ENCODE measurements at regions not wholly inside any gene's neighbourhood (a gene's known extent, or its start where the extent isn't known, plus 50 kb on each side); places are given as distances from the start of the nearest gene placed in this dataset.

DNA sequence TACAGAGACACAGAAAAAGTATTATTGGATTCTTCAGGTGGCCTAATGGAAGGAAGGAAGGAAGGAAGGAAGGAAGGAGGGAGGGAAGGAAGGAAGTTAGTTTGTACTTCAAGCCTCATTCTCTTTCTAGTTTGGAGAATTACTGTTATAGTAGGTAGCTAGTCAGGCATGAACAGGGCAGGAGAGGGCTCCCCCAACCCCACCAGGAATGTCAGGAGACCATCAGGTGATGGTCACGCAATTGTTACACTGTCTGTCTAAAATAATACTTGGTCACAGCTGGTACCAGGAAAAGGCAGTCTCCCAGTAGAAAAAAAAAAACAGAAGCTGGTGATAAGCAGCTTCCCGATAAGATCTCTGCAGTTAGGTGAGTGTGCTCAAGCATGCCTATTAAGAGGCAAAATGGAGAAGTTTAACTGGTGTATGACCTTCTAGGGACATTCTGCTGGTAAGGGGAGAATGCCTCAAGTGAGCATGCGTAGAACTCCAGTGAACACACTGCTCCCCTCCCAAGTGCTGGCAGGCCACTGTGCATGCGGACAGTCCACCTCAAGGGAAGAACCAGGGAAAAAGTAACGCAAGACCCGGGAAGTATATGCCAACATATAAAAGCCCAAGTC lies 358.4 kb upstream of the SOX5 start:
- TF ChIP-seq, protein P1, sequence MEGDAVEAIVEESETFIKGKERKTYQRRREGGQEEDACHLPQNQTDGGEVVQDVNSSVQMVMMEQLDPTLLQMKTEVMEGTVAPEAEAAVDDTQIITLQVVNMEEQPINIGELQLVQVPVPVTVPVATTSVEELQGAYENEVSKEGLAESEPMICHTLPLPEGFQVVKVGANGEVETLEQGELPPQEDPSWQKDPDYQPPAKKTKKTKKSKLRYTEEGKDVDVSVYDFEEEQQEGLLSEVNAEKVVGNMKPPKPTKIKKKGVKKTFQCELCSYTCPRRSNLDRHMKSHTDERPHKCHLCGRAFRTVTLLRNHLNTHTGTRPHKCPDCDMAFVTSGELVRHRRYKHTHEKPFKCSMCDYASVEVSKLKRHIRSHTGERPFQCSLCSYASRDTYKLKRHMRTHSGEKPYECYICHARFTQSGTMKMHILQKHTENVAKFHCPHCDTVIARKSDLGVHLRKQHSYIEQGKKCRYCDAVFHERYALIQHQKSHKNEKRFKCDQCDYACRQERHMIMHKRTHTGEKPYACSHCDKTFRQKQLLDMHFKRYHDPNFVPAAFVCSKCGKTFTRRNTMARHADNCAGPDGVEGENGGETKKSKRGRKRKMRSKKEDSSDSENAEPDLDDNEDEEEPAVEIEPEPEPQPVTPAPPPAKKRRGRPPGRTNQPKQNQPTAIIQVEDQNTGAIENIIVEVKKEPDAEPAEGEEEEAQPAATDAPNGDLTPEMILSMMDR (IDR thresholded peaks at IDR 0.05; ENCODE audit: insufficient read depth, low read length, poor library complexity, severe bottlenecking): no peak
- DNase-seq (ENCODE audit: low read depth): peak; percentile 23

DNA sequence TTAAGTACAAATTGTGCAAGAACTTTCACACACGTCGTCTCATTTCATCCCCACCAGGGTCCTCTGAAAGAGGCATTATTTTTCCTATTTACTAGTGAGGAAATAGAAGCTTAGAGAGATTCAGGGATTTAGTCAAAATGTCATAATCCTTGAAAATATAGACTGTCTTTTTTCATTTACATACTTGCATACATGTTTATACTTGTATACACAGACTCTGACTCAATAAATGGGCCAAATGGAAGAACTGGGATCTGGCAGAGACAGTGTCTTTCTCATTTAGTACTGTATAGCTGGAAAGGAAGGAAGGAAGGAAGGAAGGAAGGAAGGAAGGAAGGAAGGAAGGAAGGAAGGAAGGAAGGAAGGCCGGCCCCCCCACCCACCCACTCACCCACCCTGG lies 357.7 kb upstream of the SOX5 start:
- no peaks in the 10 kb centered on the region for H3K27me3 ChIP-seq (ENCODE audit: control insufficient read depth, insufficient read depth, low read length)
- TF ChIP-seq, protein P1 (IDR thresholded peaks at IDR 0.05; ENCODE audit: insufficient read depth, low read length, poor library complexity, severe bottlenecking): no peak
- no peaks in the 10 kb centered on the region for H3K36me3 ChIP-seq (ENCODE audit: control insufficient read depth, insufficient read depth, low read length)
- DNase-seq (ENCODE audit: low read depth): no peak
- H3K4me3 ChIP-seq (ENCODE audit: low read depth, low read length): no peak overlapping the region

More for the DNA sequence above, 358.4 kb upstream of the SOX5 start:
- H3K36me3 ChIP-seq (ENCODE audit: control insufficient read depth, insufficient read depth, low read length): no peaks in the 10 kb centered on the region
- H3K27me3 ChIP-seq (ENCODE audit: control insufficient read depth, insufficient read depth, low read length): no peaks in the 10 kb centered on the region
- H3K4me3 ChIP-seq (ENCODE audit: low read depth, low read length): no peak overlapping the region

DNA sequence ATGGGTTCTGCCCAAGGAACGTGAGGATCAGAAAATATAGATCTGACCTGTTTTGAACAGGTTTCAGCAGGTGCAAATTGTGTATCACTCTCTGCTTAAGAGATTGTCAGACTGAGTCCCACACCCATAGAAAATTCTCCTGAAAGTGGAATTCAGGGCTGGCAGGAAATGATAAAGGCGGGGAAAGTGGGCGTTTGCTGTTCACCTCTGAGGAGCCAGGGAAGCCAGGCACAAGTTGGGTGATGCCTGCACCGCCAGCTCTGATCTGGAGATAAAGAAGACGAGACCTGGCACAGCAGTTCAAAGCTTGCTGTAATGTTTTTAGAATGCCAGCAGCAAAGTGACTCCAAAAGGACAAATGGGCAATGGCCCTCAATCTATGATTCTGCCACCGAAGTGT lies 356.5 kb upstream of the SOX5 start:
- no peak overlapping the region for H3K4me3 ChIP-seq (ENCODE audit: low read depth, low read length)
- TF ChIP-seq, protein P1 (IDR thresholded peaks at IDR 0.05; ENCODE audit: insufficient read depth, low read length, poor library complexity, severe bottlenecking): no peak
- no peaks in the 10 kb centered on the region for H3K36me3 ChIP-seq (ENCODE audit: control insufficient read depth, insufficient read depth, low read length)
- no peak for DNase-seq (ENCODE audit: low read depth)
- H3K27me3 ChIP-seq (ENCODE audit: control insufficient read depth, insufficient read depth, low read length): no peaks in the 10 kb centered on the region

DNA sequence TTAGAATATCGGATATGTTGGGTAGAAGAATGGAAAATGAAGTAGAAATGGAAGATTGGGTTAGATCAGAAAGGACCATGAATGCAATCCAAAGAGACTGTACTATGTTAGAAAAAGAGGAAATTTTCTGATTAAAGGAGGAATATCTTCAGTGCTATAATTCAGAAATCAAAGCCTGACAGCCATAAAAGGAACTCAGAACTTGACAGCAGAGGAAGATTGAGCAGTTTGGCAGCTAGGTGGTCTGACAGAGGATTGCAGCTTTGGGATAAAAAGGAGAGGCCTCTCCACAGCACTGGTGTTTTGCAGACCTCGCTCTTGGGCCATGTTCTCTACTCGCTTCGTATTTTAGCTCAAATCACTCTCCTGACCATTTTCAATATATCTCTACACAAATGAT lies 354.8 kb upstream of the SOX5 start:
- H3K36me3 ChIP-seq (ENCODE audit: control insufficient read depth, insufficient read depth, low read length): no peaks in the 10 kb centered on the region
- no peaks in the 10 kb centered on the region for H3K27me3 ChIP-seq (ENCODE audit: control insufficient read depth, insufficient read depth, low read length)
- no peak overlapping the region for H3K4me3 ChIP-seq (ENCODE audit: low read depth, low read length)
- no peak for DNase-seq (ENCODE audit: low read depth)
- TF ChIP-seq, protein P1 (IDR thresholded peaks at IDR 0.05; ENCODE audit: insufficient read depth, low read length, poor library complexity, severe bottlenecking): no peak

DNA sequence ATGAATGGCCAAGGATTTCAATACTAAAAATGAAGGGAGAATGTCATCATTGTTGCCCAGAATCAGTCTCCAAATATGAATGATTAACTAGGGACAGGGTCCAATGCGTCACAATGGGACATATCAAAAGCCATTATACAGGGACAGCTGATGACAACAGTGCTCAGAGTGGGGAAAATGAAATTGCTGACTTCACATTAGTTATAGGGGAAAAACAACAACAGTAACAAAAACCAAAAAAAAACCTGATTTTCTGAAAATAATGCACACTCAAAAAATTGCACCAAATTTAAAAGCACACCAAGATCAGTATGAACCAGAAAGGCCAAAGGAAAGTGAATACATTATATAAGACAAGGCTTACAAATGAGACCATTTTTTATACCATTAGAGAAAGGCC lies 353.2 kb upstream of the SOX5 start:
- DNase-seq (ENCODE audit: low read depth): no peak
- Histone ChIP-seq H3K27me3 (ENCODE audit: control insufficient read depth, insufficient read depth, low read length) (no peaks in the 10 kb centered on the region), H3K4me3 (ENCODE audit: low read depth, low read length) (no peak overlapping the region), H3K36me3 (ENCODE audit: control insufficient read depth, insufficient read depth, low read length) (no peaks in the 10 kb centered on the region)
- TF ChIP-seq, protein P1 (IDR thresholded peaks at IDR 0.05; ENCODE audit: insufficient read depth, low read length, poor library complexity, severe bottlenecking): no peak

DNA sequence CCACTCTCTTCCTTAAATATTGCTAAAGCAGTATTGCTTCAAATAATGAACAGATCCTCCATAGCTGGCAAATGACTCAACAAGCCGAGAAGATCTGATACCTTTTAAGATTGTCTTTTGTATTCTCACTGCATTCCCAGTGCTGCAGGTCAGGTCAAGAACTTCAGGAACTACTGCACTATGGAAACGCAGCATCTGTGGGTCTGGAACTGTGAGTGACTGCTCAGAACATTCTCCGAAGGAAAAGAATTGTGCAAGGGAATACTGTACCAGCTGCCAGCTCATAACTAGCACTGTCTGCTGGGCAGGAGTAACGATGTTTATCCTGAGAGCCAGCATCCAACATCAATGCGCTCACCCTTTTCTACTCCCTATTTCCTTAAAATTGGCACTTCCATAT lies 348.0 kb upstream of the SOX5 start:
- DNase-seq (ENCODE audit: low read depth): no peak
- Histone ChIP-seq H3K36me3 (ENCODE audit: control insufficient read depth, insufficient read depth, low read length) (no peaks in the 10 kb centered on the region), H3K4me3 (ENCODE audit: low read depth, low read length) (no peak overlapping the region), H3K27me3 (ENCODE audit: control insufficient read depth, insufficient read depth, low read length) (no peaks in the 10 kb centered on the region)
- TF ChIP-seq, protein P1 (IDR thresholded peaks at IDR 0.05; ENCODE audit: insufficient read depth, low read length, poor library complexity, severe bottlenecking): no peak

Data from kidney epithelial cell (primary cell).